ENCODE measurements at regions not wholly inside any gene's neighbourhood (a gene's known extent, or its start where the extent isn't known, plus 50 kb on each side); places are given as distances from the start of the nearest gene placed in this dataset.
"Not testable (repeated sequence)": the region's sequence is repeated elsewhere in the genome, so short reads cannot be mapped to it uniquely, and the experiment has no call there.

DNA sequence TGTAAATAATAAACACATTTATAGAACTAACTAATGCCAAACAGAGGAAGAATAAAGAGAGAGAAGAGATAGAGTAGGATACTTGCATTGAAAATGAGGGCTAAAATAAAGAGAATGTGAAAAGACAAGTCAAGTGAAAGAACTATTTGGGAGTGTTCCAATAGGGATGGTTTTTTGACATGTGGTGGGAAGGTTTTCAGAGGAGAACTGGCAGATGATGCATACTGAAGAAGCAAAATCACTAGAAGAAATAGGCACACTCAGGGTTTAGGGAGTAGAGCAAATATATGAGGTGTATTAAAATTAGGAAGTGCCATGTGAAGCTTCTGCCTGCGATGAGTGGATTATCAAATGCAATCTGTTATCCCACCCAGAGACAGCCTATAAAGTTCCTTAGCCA lies 744.8 kb downstream of the REEP3 start:
- DNase-seq: no peak

DNA sequence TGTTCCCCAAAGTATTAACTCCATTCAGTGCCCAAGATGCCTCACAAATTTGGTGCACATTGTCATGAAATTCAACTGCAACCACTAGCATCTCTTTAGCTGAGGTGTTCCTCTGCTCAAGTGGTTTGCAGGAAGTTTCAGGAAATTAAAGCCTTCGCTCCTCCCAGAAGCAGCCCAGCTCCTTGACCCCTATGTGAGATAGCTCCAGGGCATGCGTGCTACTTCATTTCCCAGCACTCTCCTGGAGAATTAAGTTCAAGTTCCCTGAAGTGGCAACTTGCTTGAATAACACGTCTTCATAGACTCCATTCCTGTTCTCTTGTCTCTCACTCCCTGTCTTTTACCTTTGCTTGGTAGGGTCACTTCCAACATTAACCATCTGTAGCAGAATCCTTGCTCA lies 750.3 kb downstream of the REEP3 start:
- no peak for DNase-seq

DNA sequence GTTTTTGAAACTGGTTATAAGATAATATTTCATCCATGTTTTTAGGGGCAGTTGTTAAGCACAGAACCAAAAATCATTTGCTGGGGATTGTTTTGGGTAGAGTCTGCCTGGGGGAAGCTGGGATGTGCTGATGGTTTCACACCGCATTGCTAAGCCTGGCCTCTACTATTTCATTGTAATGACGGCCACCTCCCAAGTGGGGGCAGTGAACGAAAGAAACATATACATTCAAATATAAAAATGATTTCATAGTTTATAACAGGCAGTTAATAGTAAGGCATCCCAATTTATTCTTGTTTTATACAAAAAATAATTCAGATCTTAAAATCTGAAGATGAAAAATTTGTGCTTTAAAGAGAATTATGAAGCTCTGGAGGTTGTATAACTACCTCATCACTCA lies 750.8 kb downstream of the REEP3 start:
- no peak for DNase-seq

DNA sequence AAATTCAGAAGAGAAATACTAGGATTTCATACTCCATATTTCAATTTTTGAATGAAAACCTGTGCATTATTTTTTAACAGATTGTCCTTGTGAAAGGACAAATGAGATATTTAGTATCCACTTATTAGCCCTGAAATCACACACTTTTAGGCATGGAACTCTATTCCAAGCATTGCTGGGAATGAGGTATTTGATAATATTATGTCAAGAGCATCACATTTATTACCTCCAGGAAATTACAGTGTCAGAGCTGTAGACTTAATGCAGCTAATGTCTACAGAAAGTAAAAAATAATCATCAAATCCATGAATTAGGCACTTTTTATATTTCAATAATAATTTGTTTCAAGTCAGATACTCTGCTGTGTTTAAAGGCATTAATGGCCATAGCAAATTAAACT lies 753.8 kb downstream of the REEP3 start:
- DNase-seq: no peak

DNA sequence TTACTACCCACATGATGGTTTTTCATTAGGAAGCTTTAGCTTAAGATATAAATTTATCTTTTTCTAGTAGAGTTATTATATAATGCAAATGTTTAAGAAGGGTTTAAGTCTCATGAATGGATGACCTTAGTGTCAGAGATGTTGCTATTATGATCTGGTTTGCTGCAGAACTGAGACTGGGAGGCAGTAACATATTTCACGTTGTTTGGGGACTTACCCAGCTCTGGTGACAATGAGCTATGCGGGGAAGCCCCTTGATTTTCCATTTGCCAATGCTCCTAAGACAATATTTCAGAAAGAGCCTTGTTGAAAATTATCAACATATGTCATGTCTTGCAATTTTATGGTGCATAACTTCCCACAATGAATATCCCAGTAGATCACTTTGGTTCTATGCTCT lies 754.6 kb downstream of the REEP3 start:
- no peak for DNase-seq

DNA sequence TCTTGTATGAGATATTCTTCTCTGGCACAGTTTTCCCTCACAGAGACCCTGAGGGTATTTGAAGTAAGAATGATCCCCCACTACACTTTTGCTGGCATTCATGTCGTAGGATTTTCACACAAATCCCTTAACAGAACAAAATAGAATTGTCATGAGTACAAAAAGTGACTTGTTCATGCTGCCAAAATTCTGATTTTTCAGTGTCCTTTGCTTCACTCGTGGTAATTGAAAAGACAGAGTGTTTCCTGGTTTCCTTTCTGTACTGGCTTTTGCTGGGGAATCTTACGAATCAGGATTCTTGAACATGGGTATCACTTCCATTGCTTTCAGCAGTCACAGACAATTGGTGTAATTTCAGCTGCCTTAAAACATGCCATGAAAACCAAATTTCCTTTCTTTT lies 756.3 kb downstream of the REEP3 start:
- DNase-seq: no peak

DNA sequence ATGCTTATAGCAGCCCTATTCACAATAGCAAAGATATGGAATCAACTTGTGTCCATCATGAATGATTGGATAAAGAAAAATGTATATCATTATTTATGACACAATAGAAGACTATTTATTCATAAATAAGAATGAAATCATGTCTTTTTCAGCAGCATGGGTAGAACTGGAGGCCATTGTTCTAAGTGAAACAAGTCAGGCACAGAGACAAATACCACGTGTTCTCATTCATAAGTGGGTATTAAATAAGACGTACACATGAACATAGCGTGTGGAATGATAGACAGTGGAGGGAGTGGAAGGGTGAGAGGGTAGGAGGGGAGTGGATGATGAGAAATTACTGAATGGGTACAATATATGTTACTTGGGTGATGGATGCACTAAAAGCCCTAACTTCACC lies 762.4 kb downstream of the REEP3 start:
- no peak for DNase-seq

DNA sequence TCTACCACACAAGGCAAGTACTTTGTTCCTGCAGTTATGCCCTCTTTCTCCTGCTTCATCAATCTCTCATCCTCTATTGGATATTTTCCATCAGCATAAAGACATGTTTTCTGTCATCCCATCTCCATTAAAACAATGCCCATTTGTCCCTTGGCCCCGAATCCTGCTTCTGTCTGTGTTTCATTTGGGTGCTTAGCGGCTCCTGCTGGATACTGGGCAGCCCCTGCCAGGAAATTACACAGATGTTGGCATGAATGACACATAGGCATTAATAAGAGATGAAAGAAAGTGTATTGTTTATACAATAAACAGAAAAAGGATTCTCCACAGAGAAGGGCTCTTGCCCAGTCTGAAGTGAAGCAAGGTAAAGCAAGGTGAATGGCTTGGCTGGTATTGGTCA lies 765.3 kb downstream of the REEP3 start:
- DNase-seq: no peak

DNA sequence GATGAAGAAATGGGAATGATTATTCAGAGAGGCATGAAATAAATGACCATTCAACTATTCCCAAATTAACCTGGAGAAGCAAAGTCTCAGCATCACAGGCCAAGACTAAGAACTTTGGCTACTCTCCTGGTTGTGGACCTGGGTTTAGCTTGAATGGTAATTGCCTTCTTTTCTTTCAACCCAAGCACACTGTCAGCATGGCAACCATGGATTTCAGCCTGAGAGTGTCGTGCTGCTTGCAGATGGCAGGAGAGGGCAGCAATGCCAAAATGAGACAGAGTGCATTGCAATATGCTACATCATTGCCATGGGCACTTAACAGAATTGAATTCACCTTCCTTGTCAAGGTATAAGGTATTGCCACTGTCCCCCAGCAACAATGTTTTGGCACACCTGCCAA lies 767.2 kb downstream of the REEP3 start:
- no peak for DNase-seq

DNA sequence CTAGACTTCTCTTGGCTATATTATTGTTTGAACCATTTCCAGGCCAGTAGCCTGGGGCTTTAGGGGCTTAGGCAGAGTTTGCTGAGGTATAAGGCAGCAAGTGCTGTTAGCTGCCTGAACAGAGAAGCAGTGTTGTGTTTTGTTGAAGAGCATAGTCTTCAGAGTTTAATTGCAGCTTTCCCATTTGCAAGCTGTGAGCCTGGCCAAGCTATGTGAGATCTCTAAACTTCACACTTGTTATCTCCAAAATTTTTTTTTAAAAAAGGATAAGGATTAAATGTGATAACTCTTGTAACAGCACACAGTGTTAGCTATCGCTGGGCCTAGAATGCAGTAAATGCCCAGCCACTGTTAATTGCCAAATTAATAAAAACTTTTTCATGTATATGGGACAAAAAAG lies 782.4 kb downstream of the REEP3 start:
- DNase-seq: no peak

DNA sequence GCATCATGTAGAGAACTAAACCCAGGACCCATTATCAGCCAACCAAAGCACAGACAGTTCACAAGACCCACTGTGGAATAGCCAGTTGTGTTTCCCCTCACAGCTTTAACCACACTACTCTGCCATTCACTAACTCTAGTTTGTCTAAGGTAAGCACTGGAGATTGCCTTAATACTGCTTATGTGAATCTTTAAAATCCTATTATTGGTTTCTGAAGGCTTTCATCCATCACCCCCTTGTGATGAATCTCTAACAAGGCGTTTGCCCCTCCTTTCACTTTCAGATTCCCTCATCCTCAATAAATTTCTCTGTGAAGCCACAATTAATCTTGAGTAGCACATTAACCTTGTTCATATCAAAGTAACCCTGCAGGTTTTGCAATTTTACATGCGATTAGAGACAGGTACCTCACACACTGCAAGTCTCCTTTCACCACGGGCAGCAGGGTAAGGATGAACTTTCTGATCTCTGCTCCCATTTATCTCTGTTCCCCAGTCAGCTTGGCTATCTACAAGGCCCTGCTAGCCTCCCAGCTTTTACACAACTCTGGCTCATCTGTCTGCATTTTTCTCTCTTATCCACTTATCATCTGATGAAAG lies 785.6 kb downstream of the REEP3 start:
- DNase-seq: no peak

DNA sequence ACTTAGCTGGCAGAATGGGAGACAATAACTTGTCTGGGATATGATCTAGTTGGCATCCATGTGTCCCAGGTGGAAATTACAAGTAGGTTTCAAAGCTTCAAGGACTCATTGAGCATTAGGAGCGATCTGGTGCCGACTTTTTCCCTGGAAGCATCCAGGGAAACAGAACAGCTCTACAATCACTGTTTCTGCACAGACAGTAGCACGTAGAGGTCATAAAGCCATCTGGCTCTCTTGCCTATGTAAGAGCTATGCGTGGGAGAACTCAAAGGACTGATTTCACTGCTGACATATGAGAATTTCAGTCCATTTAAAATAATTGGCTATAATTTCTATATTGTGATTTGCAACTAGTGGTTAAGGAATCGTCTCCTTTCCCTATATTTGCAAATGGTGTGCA lies 791.7 kb downstream of the REEP3 start:
- no peak for DNase-seq

DNA sequence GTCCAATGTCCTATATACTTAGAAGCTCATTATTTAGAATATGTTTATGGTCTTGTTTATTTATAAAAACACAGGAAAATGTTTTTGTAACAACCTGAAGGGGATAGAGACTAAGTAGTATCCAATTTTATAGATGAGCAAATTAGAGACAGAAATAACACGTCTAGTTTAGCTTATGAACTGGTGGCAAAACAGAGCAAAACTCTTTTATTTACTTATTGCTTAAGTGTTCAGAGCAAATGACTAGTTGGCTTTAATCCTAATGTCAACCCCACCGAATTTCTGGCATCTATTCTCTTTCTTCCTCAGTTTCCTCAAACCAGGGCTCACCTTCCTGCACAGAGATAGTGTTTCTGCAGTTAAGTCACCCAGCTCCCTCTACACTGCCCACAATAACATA lies 792.8 kb downstream of the REEP3 start:
- DNase-seq: no peak

DNA sequence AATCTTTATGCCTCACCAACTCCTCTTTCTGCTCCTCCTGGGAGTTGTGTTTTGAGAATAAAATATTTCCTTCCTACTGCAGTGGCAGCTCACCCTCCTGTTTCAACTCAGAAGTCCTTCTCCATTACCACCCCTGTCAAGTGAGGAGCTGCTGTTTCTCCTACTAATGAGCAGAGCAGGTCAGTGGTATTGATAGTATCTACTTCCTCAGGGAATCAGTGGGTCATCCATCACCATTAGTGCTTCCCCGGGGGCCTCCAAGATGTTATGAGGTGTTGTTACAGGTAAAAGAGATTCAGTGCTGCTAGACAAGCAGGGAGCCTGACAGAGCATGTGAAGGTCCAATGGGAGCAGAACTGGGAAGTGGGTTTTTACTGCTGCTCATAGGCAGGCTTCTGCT lies 795.2 kb downstream of the REEP3 start:
- DNase-seq: no peak

DNA sequence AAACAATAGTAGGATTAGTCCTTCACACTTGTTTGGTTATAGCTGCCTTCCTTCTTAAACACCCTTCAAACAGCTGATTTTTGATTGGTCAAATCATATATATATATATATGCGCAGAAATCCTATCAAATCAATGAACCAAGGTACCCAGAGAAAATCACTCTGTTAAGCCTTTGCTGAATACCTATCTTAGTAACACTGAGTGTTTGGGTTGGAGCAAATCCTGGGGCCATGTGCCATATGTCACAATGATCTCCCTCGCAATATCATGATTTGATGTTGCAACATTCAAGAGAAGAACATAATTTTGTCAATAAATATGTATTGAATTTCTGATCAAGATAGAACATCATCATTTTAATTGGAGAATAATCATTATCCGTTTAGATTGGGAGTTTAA lies 795.6 kb downstream of the REEP3 start:
- no peak for DNase-seq

DNA sequence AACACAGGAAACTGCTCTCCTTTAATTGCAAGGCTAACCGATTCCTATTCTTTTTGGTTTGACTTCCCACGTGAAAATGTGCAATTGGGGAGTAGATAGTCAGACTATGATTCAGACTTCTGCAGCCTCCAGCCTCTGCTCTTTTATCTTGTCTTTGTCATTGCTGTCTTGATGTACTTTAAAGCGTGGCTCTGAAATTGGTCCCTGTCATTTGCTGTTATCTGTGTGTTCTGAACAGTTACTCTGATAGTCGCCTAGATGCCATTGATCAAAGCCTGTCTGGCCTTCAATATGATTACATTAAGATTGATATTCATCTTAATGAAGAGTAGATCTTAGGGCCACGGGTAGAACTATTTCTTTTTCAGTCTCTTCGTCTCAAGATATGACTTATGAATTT lies 799.2 kb downstream of the REEP3 start:
- DNase-seq: no peak

DNA sequence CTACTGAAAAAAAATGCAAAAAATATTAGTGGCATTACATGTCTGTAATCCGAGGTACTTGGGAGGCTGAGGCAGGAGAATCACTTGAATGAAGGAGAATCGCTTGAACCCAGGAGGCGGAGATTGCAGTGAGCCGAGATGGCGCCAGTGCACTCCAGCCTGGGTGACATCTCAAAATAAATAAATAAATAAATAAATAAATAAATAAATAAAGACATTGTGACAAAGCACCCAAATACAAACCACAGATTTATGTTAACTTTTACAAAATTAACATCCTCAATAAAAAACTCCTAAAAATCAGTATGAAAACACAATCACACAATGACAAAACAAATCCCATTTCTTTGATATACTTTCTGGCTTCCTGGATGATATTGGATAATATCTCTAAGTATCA lies 808.3 kb downstream of the REEP3 start:
- DNase-seq: no peak

DNA sequence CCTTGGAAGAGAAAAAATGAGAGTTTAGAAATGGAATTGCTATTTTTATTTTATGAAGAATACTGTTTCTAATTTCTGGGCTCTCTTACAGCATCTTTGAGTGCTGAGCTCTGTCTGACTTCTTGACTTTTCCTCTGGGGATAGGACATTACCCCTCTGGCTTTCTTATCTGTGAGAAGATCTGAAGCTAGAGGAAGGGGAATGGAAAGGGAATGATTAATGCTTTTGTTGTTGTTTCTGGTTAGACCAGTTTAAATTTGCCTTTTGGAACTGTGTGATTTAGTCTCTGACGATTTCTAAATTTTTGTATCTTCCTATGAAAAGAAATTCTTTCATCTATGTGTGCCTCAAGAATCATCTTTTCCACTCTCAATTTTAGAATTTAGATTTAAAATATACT lies 811.4 kb downstream of the REEP3 start:
- no peak for DNase-seq

DNA sequence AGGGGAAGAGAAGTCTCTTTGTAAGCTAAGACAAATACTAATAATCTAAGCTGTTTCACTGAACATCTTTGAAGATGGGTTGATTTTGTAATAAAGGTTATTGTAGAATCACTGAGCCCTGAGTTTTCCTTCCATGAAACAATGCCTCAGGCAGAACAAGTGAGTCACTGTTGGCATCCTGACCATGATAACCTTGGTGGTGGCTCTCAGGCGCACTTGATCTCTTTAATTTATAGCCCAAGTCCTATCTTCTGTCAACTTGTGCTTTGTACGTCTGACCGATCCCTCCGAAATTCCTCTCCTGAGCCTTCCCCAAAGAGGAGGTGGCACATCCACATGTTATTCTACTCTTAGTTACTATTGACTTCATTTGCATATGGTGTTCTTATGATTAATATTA lies 812.9 kb downstream of the REEP3 start:
- DNase-seq: no peak

DNA sequence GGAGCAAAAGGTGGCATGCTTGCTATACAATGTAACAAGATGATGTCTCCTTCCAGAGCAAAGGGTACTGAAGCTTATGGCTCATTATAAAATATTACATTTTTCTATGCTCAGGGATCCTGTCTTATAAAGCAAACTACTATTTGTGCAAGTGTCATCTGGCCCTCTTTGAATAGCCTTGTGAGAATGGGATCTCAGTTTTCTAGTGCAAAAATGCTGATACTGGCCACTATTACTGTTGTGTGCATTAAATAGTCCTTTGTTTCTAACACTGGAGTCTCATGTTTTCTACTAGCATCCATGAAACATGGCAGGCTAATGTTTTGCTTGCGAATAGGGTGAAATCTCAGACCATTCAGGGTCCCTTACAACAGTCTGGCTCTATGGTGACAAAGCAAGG lies 823.0 kb downstream of the REEP3 start:
- no peak for DNase-seq

DNA sequence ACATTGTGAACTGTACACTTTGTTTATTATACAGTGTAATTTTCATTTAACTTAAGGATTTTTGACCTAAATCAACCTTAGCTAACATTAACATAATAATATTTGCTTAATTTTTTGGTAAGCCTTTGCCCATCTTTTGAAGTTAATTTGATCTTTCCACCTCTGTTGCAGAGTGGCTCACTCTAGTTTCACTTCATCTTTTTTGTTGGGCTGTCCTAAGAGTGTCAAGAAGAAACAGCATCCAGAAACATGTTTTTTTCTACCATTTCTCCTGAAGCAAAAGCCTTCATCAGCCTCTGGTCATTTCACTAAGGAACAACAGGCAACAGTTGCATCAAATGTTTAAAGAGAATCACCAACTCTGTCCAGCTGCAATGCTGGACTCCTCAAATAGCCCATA lies 824.7 kb downstream of the REEP3 start:
- no peak for DNase-seq

DNA sequence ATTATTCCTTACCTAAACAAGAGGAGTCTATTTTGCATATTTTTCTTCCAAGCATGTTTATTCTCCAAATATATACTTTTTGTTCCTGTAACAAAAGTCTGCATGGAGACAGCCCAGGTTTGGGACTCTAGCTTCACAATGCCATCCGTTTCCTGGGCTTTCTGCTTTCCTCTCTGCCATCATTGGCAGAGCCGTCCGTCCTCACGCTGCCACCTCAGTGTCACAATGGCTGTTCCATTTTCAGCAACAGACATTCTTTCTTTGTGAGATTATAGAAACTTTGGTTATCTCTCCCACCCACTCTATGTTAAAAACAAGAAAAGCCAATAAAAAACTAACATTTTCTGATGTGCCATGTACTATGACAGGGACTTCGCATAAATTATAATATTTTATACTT lies 825.2 kb downstream of the REEP3 start:
- DNase-seq: no peak

DNA sequence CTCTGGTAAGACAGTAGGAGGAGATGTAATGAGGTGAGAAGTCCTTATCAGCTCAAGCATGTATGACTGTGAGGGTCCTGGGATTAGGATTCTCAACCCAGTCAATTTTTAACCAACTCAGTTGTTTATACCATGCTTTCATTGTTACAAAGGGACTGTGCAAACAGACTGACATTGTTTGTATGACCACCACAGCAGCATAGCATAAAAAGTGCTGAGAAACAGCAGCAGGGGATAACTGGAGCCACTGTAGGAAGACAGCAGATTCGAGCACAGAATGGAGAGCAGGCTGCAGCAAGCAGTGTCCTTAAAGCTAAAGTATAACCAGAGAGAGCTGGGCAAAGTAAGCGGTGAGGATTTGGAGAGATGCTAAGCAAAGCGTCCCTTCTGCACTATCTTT lies 829.5 kb downstream of the REEP3 start:
- DNase-seq: no peak

DNA sequence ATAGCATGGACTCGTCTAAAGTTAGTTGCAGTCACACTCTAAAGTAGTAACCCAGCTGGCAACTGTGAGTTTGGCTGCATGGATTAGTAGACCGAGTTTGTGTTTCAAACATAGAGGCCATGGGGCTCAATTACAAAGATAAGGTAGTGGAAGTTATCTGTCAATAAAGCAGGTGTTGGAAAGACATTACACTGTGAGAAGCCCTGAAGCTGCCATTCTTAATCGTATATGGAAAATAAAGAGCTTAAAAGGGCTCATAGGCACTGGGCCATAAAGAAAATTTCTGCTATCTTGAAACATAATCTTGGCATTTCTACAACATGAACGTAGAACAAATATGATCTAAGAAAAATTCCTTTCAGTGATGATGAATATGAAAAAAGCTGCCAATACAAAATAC lies 837.7 kb downstream of the REEP3 start:
- no peak for DNase-seq

DNA sequence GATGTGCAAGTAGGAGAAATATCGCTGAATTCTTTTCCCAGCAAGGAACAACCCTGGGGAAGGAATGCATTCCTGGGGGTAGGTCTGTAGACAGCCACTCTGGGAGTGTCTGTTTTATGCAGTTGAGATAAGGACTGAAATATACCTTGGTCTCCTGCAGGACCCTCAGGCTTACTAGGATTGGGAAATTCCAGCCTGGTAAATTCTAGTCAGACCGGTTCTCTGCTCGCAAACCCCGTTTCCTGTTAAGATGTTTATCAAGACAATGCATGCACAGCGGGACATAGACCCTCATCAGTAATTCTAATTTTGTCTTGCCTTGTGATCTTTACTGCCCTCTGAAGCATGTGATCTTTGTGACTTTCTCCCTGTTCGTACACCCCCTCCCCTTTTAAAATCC lies 839.0 kb downstream of the REEP3 start:
- DNase-seq: not testable (repeated sequence)

DNA sequence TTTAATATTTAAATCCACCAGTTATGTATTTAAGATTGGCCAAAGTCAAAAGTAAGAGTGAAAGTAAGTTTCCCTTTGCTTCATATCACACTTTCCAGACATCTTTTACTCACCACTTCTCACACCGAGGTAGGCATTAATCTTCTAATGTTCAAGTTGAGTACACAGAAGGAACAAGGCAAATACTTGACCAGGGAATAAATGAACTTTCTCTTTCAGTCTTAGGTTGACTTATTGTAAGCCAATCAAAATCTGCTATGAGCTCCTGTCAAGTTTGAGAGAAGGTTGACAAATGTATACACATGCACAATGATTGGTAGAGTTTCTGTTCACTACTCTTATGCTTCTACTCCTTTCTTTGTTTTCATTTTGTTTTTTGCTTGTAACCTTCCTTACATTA lies 842.5 kb downstream of the REEP3 start:
- no peak for DNase-seq
